ENCODE measurements at regions not wholly inside any gene's neighbourhood (a gene's known extent, or its start where the extent isn't known, plus 50 kb on each side); places are given as distances from the start of the nearest gene placed in this dataset.

DNA sequence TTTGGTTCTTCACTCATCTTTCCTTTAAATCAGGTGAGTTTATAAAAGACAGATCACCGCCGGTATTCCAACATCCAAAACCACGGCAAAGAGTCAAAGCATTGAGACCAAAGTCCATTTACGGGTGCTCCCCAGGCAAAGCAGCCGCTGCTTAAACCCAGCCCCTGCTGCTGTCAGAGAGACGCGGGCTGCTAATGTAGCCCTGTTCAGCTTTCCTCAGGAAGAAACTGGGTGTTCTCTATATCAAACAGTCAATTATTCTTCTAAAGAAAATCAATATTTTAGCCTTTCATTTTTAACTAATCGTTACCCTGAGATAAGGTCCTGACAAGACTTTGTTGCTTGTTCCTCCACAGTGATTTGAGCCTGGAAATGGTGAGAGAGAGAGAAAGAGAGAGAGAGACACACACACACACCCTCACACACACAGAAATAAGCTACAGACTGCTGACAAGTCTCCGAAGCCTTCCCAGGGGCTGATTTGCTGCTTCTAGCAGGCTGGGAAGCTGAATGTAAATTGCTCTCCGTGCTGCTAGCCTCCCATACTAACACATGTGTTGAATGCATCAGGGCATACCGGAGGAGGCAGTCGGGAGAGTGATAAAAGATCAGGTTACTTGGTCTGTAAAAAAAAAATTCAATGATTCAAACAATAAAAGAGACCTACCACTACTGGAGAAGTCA lies 183.0 kb upstream of the ANK3 start:
- TF ChIP-seq, protein P1, sequence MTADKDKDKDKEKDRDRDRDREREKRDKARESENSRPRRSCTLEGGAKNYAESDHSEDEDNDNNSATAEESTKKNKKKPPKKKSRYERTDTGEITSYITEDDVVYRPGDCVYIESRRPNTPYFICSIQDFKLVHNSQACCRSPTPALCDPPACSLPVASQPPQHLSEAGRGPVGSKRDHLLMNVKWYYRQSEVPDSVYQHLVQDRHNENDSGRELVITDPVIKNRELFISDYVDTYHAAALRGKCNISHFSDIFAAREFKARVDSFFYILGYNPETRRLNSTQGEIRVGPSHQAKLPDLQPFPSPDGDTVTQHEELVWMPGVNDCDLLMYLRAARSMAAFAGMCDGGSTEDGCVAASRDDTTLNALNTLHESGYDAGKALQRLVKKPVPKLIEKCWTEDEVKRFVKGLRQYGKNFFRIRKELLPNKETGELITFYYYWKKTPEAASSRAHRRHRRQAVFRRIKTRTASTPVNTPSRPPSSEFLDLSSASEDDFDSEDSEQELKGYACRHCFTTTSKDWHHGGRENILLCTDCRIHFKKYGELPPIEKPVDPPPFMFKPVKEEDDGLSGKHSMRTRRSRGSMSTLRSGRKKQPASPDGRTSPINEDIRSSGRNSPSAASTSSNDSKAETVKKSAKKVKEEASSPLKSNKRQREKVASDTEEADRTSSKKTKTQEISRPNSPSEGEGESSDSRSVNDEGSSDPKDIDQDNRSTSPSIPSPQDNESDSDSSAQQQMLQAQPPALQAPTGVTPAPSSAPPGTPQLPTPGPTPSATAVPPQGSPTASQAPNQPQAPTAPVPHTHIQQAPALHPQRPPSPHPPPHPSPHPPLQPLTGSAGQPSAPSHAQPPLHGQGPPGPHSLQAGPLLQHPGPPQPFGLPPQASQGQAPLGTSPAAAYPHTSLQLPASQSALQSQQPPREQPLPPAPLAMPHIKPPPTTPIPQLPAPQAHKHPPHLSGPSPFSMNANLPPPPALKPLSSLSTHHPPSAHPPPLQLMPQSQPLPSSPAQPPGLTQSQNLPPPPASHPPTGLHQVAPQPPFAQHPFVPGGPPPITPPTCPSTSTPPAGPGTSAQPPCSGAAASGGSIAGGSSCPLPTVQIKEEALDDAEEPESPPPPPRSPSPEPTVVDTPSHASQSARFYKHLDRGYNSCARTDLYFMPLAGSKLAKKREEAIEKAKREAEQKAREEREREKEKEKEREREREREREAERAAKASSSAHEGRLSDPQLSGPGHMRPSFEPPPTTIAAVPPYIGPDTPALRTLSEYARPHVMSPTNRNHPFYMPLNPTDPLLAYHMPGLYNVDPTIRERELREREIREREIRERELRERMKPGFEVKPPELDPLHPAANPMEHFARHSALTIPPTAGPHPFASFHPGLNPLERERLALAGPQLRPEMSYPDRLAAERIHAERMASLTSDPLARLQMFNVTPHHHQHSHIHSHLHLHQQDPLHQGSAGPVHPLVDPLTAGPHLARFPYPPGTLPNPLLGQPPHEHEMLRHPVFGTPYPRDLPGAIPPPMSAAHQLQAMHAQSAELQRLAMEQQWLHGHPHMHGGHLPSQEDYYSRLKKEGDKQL (CRISPR knock-in tag; IDR thresholded peaks at IDR 0.05; ENCODE audit: borderline replicate concordance): no peak
- TF ChIP-seq HSF4 (CRISPR knock-in tag; IDR thresholded peaks at IDR 0.05; ENCODE audit: borderline replicate concordance) (no peak), BMI1 (IDR thresholded peaks at IDR 0.05; ENCODE audit: low read length) (no peak), TFAM (CRISPR knock-in tag; conservative IDR thresholded peaks at IDR 0.05) (no peak)
